ENCODE measurements at regions not wholly inside any gene's neighbourhood (a gene's known extent, or its start where the extent isn't known, plus 50 kb on each side); places are given as distances from the start of the nearest gene placed in this dataset.

GRCh38 chr5:122576256-122577016 lies 198.4 kb upstream of the SNX2 start:
- Histone ChIP-seq H3K27me3 (no peaks in the 10 kb centered on the region), H3K9me3 (no peaks in the 10 kb centered on the region), H3K27ac (no peak overlapping the region), H3K36me3 (no peaks in the 10 kb centered on the region), H3K4me1 (no peaks in the 10 kb centered on the region), H3K4me3 (no peak overlapping the region)
- intact Hi-C loops (cut with DNase I), result no loop called here
- no peak for DNase-seq
- TF ChIP-seq, protein P1, sequence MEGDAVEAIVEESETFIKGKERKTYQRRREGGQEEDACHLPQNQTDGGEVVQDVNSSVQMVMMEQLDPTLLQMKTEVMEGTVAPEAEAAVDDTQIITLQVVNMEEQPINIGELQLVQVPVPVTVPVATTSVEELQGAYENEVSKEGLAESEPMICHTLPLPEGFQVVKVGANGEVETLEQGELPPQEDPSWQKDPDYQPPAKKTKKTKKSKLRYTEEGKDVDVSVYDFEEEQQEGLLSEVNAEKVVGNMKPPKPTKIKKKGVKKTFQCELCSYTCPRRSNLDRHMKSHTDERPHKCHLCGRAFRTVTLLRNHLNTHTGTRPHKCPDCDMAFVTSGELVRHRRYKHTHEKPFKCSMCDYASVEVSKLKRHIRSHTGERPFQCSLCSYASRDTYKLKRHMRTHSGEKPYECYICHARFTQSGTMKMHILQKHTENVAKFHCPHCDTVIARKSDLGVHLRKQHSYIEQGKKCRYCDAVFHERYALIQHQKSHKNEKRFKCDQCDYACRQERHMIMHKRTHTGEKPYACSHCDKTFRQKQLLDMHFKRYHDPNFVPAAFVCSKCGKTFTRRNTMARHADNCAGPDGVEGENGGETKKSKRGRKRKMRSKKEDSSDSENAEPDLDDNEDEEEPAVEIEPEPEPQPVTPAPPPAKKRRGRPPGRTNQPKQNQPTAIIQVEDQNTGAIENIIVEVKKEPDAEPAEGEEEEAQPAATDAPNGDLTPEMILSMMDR (IDR thresholded peaks at IDR 0.05), result no peak
- no peak for TF ChIP-seq POLR2A (IDR thresholded peaks at IDR 0.05)
- 86 to 90% methylated on average over 3 of the region's 3 CpGs for WGBS, 2 donors

- no peak for DNase-seq
- no peak for TF ChIP-seq POLR2A (IDR thresholded peaks at IDR 0.05)
- TF ChIP-seq, protein P1 (IDR thresholded peaks at IDR 0.05), result no peak
- H3K27me3 ChIP-seq, result peaks cover 0 to 9% (median 0%) of the 10 kb centered on the region in 4 donors
- 72 to 77% methylated on average over 6 to 7 of the region's 7 CpGs for WGBS, 2 donors
- H3K4me1 ChIP-seq, result no peaks in the 10 kb centered on the region
- H3K36me3 ChIP-seq, result no peaks in the 10 kb centered on the region
- intact Hi-C loops (cut with DNase I), result no loop called here
- no peak overlapping the region for H3K4me3 ChIP-seq
- no peak overlapping the region for H3K27ac ChIP-seq
- H3K9me3 ChIP-seq, result no peaks in the 10 kb centered on the region
Measured at GRCh38 chr5:122581629-122582028, 193.3 kb upstream of the SNX2 start.

DNA sequence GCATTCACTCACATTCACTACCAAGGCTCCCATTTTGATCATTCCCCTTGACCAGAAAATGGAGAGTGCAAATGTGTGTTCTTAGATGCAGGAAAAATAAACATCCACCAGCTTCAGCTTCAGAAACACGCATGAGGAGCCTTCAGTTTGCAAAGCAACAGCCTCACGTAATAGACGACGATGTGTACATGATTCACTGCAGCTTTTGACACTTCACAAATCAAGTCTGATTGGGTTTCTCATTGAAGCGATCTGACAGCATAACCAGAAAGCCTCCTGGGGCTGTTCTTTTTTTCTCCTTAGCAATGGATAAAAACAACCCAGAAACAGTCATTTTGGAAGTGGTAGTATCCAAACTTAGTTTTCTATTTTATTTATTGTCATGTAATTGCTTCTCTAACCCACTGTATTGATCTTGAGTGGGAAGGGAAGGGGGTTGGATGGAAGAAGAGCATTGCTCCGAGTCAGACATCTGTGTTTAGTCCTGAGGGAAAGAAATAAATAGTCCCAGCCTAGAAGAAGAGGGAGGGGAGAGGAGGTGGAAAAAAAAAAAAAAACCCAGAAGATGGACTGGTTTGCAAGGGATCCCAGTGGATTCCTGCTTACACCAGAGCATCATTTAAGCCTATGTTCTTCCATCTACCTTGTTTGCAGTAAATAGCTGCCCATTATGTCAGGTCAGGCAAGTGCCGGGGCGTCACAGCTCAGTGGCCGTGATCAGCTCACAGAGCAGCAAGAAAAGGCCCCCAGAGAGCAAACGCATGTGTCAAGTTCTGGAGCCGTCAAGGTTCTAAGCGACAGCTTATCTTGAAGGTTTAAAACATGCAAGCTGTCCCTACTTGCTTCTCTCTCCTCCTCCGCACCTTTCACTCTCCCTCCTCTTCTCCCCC lies 190.2 kb upstream of the SNX2 start:
- intact Hi-C loops (cut with DNase I), result no loop called here
- DNase-seq, result no peak
- Histone ChIP-seq H3K27ac (no peak overlapping the region), H3K9me3 (no peaks in the 10 kb centered on the region), H3K36me3 (no peaks in the 10 kb centered on the region), H3K4me3 (no peak overlapping the region), H3K27me3 (peaks cover 0 to 9% (median 0%) of the 10 kb centered on the region in 4 donors), H3K4me1 (no peaks in the 10 kb centered on the region)
- 51 to 52% methylated on average over 12 to 13 of the region's 13 CpGs for WGBS, 2 donors
- TF ChIP-seq, protein P1 (IDR thresholded peaks at IDR 0.05), result no peak
- TF ChIP-seq POLR2A (IDR thresholded peaks at IDR 0.05), result no peak

GRCh38 chr5:122585371-122585770 lies 189.5 kb upstream of the SNX2 start:
- H3K9me3 ChIP-seq, result no peaks in the 10 kb centered on the region
- H3K27ac ChIP-seq, result no peak overlapping the region
- TF ChIP-seq, protein P1 (IDR thresholded peaks at IDR 0.05), result no peak
- TF ChIP-seq POLR2A (IDR thresholded peaks at IDR 0.05), result no peak
- no peak for DNase-seq
- WGBS, 2 donors, result 94 to 97% methylated on average over 2 of the region's 2 CpGs
- H3K4me1 ChIP-seq, result no peaks in the 10 kb centered on the region
- peaks cover 0 to 9% (median 0%) of the 10 kb centered on the region in 4 donors for H3K27me3 ChIP-seq
- H3K36me3 ChIP-seq, result no peaks in the 10 kb centered on the region
- intact Hi-C loops (cut with DNase I), result no loop called here
- no peak overlapping the region for H3K4me3 ChIP-seq

- no peak for TF ChIP-seq POLR2A (IDR thresholded peaks at IDR 0.05)
- TF ChIP-seq, protein P1 (IDR thresholded peaks at IDR 0.05), result no peak
- 70 to 90% methylated on average over 1 of the region's 1 CpG for WGBS, 2 donors
Measured at GRCh38 chr5:122586351-122586750, 188.5 kb upstream of the SNX2 start.

More at GRCh38 chr5:122586351-122586750, 188.5 kb upstream of the SNX2 start:
- Histone ChIP-seq H3K9me3 (no peaks in the 10 kb centered on the region), H3K27me3 (peaks cover 0 to 9% (median 0%) of the 10 kb centered on the region in 4 donors), H3K36me3 (no peaks in the 10 kb centered on the region), H3K4me1 (no peaks in the 10 kb centered on the region), H3K27ac (no peak overlapping the region), H3K4me3 (no peak overlapping the region)
- intact Hi-C loops (cut with DNase I), result no loop called here
- no peak for DNase-seq
